ENCODE measurements at regions not wholly inside any gene's neighbourhood (a gene's known extent, or its start where the extent isn't known, plus 50 kb on each side); places are given as distances from the start of the nearest gene placed in this dataset.

DNA sequence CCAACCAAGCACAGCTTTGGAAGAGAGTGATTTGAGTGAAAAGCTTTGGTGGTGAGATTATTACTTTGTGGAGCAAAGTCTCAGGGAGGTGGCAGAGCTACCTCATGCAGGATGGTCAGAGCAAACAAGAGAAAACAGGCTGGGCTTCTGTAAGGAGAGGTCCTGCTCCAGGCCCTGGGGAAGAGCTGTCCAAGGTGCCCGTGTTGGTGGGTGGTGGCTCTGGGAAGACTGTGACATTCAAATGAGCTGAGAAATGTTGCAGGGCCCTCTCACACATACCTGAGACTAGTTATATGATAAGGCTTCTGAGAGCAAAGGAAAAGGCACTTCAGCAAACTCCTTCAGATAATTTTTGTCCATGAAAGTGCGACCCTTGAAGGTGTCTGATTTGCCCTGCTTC is 205.5 kb upstream of the SOX21 start:
- Histone ChIP-seq H3K9me3 (ENCODE audit: control insufficient read depth, insufficient read depth, low read depth, low read length) (no peaks in the 10 kb centered on the region), H3K4me3 (ENCODE audit: low read depth in 2 of 2, low read length in 2 of 2) (no peak overlapping the region), H3K27ac (ENCODE audit: low read length) (no peak overlapping the region), H3K36me3 (ENCODE audit: control insufficient read depth, insufficient read depth, low read length) (no peaks in the 10 kb centered on the region), H3K27me3 (ENCODE audit: control insufficient read depth, insufficient read depth, low read length) (no peaks in the 10 kb centered on the region), H3K4me1 (ENCODE audit: control insufficient read depth, insufficient read depth, low read length) (no peaks in the 10 kb centered on the region)
- BruUV-seq (replicated peaks) = no TSS peak
- DNase-seq (ENCODE audit: low read depth, low spot score) = no peak
- ATAC-seq = no peak
- CTCF ChIA-PET = no interaction called here
- intact Hi-C loops (cut with micrococcal nuclease; ENCODE audit: unreplicated experiment) = no loop called here
- TF ChIP-seq, protein P1, sequence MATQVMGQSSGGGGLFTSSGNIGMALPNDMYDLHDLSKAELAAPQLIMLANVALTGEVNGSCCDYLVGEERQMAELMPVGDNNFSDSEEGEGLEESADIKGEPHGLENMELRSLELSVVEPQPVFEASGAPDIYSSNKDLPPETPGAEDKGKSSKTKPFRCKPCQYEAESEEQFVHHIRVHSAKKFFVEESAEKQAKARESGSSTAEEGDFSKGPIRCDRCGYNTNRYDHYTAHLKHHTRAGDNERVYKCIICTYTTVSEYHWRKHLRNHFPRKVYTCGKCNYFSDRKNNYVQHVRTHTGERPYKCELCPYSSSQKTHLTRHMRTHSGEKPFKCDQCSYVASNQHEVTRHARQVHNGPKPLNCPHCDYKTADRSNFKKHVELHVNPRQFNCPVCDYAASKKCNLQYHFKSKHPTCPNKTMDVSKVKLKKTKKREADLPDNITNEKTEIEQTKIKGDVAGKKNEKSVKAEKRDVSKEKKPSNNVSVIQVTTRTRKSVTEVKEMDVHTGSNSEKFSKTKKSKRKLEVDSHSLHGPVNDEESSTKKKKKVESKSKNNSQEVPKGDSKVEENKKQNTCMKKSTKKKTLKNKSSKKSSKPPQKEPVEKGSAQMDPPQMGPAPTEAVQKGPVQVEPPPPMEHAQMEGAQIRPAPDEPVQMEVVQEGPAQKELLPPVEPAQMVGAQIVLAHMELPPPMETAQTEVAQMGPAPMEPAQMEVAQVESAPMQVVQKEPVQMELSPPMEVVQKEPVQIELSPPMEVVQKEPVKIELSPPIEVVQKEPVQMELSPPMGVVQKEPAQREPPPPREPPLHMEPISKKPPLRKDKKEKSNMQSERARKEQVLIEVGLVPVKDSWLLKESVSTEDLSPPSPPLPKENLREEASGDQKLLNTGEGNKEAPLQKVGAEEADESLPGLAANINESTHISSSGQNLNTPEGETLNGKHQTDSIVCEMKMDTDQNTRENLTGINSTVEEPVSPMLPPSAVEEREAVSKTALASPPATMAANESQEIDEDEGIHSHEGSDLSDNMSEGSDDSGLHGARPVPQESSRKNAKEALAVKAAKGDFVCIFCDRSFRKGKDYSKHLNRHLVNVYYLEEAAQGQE (IDR thresholded peaks at IDR 0.05; ENCODE audit: insufficient read depth in 1 of 2, low read depth in 2 of 2, low read length in 1 of 2) = peak; percentile 74 to 76
- no peak for TF ChIP-seq TCF7L2 (IDR thresholded peaks at IDR 0.05; ENCODE audit: low read depth, low read length)
- in situ Hi-C loops (cut with HindIII; ENCODE audit: low pct_unique_long_range_greater_than_20kb, low sequenced_read_pairs) = no loop called here
- POLR2A ChIA-PET = no interaction called here

DNA sequence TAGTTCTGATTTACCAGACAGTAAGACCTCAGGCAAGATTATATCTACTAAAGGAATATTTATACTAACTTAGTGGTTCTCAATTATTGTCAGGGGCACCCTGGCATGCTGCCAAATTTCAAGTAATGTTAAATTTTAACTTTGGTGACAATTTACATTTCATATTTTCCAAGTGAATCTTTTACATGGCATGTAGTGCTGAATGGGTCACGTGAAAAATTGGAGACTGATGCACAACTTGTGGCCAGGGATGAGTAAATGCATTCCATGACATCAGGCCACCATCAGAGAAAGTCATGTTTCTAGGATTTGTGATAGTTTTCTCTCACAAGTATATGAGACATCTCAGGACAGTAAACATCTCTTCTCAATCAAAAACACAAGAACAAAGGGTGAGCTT is 202.6 kb upstream of the SOX21 start:
- ChIA-PET CTCF (no interaction called here), POLR2A (no interaction called here)
- no peak for DNase-seq (ENCODE audit: low read depth, low spot score)
- Histone ChIP-seq H3K4me1 (ENCODE audit: control insufficient read depth, insufficient read depth, low read length) (no peaks in the 10 kb centered on the region), H3K27ac (ENCODE audit: low read length) (no peak overlapping the region), H3K9me3 (ENCODE audit: control insufficient read depth, insufficient read depth, low read depth, low read length) (no peaks in the 10 kb centered on the region), H3K4me3 (ENCODE audit: low read depth in 2 of 2, low read length in 2 of 2) (no peak overlapping the region), H3K36me3 (ENCODE audit: control insufficient read depth, insufficient read depth, low read length) (no peaks in the 10 kb centered on the region), H3K27me3 (ENCODE audit: control insufficient read depth, insufficient read depth, low read length) (no peaks in the 10 kb centered on the region; the same call in 1 of the 2 replicates)
- TF ChIP-seq TCF7L2 (IDR thresholded peaks at IDR 0.05; ENCODE audit: low read depth, low read length) = no peak
- TF ChIP-seq SIN3A (IDR thresholded peaks at IDR 0.05; ENCODE audit: borderline replicate concordance, insufficient read depth, low read depth, low read length) = no peak
- no peak for TF ChIP-seq POLR2AphosphoS5 (IDR thresholded peaks at IDR 0.05; ENCODE audit: low read depth, low read length)
- TF ChIP-seq, protein P2, sequence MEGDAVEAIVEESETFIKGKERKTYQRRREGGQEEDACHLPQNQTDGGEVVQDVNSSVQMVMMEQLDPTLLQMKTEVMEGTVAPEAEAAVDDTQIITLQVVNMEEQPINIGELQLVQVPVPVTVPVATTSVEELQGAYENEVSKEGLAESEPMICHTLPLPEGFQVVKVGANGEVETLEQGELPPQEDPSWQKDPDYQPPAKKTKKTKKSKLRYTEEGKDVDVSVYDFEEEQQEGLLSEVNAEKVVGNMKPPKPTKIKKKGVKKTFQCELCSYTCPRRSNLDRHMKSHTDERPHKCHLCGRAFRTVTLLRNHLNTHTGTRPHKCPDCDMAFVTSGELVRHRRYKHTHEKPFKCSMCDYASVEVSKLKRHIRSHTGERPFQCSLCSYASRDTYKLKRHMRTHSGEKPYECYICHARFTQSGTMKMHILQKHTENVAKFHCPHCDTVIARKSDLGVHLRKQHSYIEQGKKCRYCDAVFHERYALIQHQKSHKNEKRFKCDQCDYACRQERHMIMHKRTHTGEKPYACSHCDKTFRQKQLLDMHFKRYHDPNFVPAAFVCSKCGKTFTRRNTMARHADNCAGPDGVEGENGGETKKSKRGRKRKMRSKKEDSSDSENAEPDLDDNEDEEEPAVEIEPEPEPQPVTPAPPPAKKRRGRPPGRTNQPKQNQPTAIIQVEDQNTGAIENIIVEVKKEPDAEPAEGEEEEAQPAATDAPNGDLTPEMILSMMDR (IDR thresholded peaks at IDR 0.05) = no peak
- TF ChIP-seq, protein P1 (IDR thresholded peaks at IDR 0.05; ENCODE audit: insufficient read depth in 1 of 2, low read depth in 2 of 2, low read length in 1 of 2) = no peak
- no peak for ATAC-seq
- in situ Hi-C loops (cut with HindIII; ENCODE audit: low pct_unique_long_range_greater_than_20kb, low sequenced_read_pairs) (no loop called here), intact Hi-C loops (cut with micrococcal nuclease; ENCODE audit: unreplicated experiment) (no loop called here)
- no TSS peak for BruUV-seq (replicated peaks)

Measured in Panc1 (cell line).